SK-N-SH treated with all-trans-retinoic acid at 6 μM for 48 hours (cell line): ENCODE measurements at regions not wholly inside any gene's neighbourhood (a gene's known extent, or its start where the extent isn't known, plus 50 kb on each side); places are given as distances from the start of the nearest gene placed in this dataset.

Experiments used
- ATAC-seq: fragments of 200-7000 bp; cut with Tn5 transposase; 3 replicates; pipeline ENCODE4 v1.9.1; 2020; ENCODE audit warnings: mild to moderate bottlenecking, moderate library complexity
- ARNTL ChIP-seq: fragments of 450-650 bp; formaldehyde crosslinking; IDR thresholded peaks from 2 replicates; pipeline ENCODE4 v1.5.0; 2020; ENCODE audit warnings: low read depth, mild to moderate bottlenecking, moderate library complexity, borderline replicate concordance
- BACH2 ChIP-seq: fragments of 250-450 bp; sonication (Bioruptor Pico); IDR thresholded peaks from 2 replicates; pipeline ENCODE4 v1.9.0; 2021; ENCODE audit warnings: mild to moderate bottlenecking, borderline replicate concordance
- CSDC2 ChIP-seq: fragments of 250-450 bp; sonication (Bioruptor Pico); IDR thresholded peaks from 2 replicates; pipeline ENCODE4 v1.5.0; 2020; ENCODE audit warnings: mild to moderate bottlenecking, moderate library complexity
- ESRRG ChIP-seq: fragments of 250-450 bp; sonication (Bioruptor Pico); IDR thresholded peaks from 2 replicates; pipeline ENCODE4 v1.6.1; 2021; ENCODE audit warnings: mild to moderate bottlenecking
- GLIS3 ChIP-seq: fragments of 250-450 bp; sonication (Bioruptor Pico); IDR thresholded peaks from 2 replicates; pipeline ENCODE4 v1.5.0; 2020; ENCODE audit warnings: mild to moderate bottlenecking, moderate library complexity
- ISL1 ChIP-seq: fragments of 250-450 bp; sonication (Bioruptor Pico); IDR thresholded peaks from 2 replicates; pipeline ENCODE4 v2.1.2; 2022; ENCODE audit warnings: mild to moderate bottlenecking, moderate library complexity
- OSR1 ChIP-seq: fragments of 250-450 bp; sonication (Bioruptor Pico); IDR thresholded peaks from 2 replicates; pipeline ENCODE4 v1.8.0; 2022; ENCODE audit warnings: moderate library complexity, mild to moderate bottlenecking, inconsistent platforms
- PPARA ChIP-seq: fragments of 250-450 bp; sonication (Bioruptor Pico); IDR thresholded peaks from 2 replicates; pipeline ENCODE4 v1.5.0; 2020; ENCODE audit warnings: mild to moderate bottlenecking, borderline replicate concordance
- RARB ChIP-seq: fragments of 250-450 bp; sonication (Bioruptor Pico); IDR thresholded peaks from 2 replicates; pipeline ENCODE4 v1.8.0; 2021; ENCODE audit warnings: mild to moderate bottlenecking, moderate library complexity
- SNAI2 ChIP-seq: fragments of 250-450 bp; sonication (Bioruptor Pico); IDR thresholded peaks from 2 replicates; pipeline ENCODE4 v1.5.0; 2020; ENCODE audit warnings: mild to moderate bottlenecking, moderate library complexity
- TCF4 ChIP-seq: fragments of 250-450 bp; sonication (Bioruptor Pico); IDR thresholded peaks from 2 replicates; pipeline ENCODE4 v1.8.0; 2021; ENCODE audit warnings: mild to moderate bottlenecking, moderate library complexity, borderline replicate concordance
- TOX ChIP-seq: fragments of 250-450 bp; sonication (Bioruptor Pico); IDR thresholded peaks from 2 replicates; pipeline ENCODE4 v1.8.0; 2021; ENCODE audit warnings: mild to moderate bottlenecking, moderate library complexity, borderline replicate concordance
- TSHZ2 ChIP-seq: fragments of 250-450 bp; sonication (Bioruptor Pico); IDR thresholded peaks from 2 replicates; pipeline ENCODE4 v1.5.0; 2020; ENCODE audit warnings: mild to moderate bottlenecking, moderate library complexity
- ZC3H10 ChIP-seq: fragments of 250-450 bp; sonication (Bioruptor Pico); IDR thresholded peaks from 2 replicates; pipeline ENCODE4 v1.5.1; 2021; ENCODE audit warnings: mild to moderate bottlenecking, moderate library complexity
- ZFP3 ChIP-seq: fragments of 250-450 bp; sonication (Bioruptor Pico); IDR thresholded peaks from 2 replicates; pipeline ENCODE4 v1.5.0; 2020; ENCODE audit warnings: mild to moderate bottlenecking, moderate library complexity
- ZFP30 ChIP-seq: fragments of 450-650 bp; formaldehyde crosslinking; IDR thresholded peaks from 2 replicates; pipeline ENCODE4 v1.5.0; 2022; ENCODE audit warnings: mild to moderate bottlenecking, moderate library complexity
- ZNF565 ChIP-seq: fragments of 450-650 bp; formaldehyde crosslinking; conservative IDR thresholded peaks from 2 replicates; pipeline ENCODE4 v1.5.0; 2020; ENCODE audit warnings: low read depth, mild to moderate bottlenecking, moderate library complexity
- ZNF70 ChIP-seq: fragments of 450-650 bp; formaldehyde crosslinking; IDR thresholded peaks from 2 replicates; pipeline ENCODE4 v1.5.0; 2020; ENCODE audit warnings: mild to moderate bottlenecking, moderate library complexity
- ZNF8 ChIP-seq: fragments of 450-650 bp; formaldehyde crosslinking; IDR thresholded peaks from 2 replicates; pipeline ENCODE4 v1.5.0; 2020; ENCODE audit warnings: mild to moderate bottlenecking, moderate library complexity
- TF ChIP-seq, protein P1 (sequence below): fragments of 250-450 bp; sonication (Bioruptor Pico); IDR thresholded peaks from 2 replicates; pipeline ENCODE4 v1.5.1; 2020; ENCODE audit warnings: low read depth, mild to moderate bottlenecking, moderate library complexity
- TF ChIP-seq, protein P2 (sequence below): fragments of 250-450 bp; sonication (Bioruptor Pico); IDR thresholded peaks from 2 replicates; pipeline ENCODE4 v1.8.0; 2020; ENCODE audit warnings: mild to moderate bottlenecking, moderate library complexity, borderline replicate concordance
- TF ChIP-seq, protein P3 (sequence below): fragments of 250-450 bp; sonication (Bioruptor Pico); IDR thresholded peaks from 2 replicates; pipeline ENCODE4 v1.8.0; 2021; ENCODE audit warnings: low read depth, mild to moderate bottlenecking, moderate library complexity, borderline replicate concordance
- TF ChIP-seq, protein P4 (sequence below): fragments of 250-450 bp; sonication (Bioruptor Pico); IDR thresholded peaks from 2 replicates; pipeline ENCODE4 v1.5.1; 2021; ENCODE audit warnings: mild to moderate bottlenecking, moderate library complexity

DNA sequence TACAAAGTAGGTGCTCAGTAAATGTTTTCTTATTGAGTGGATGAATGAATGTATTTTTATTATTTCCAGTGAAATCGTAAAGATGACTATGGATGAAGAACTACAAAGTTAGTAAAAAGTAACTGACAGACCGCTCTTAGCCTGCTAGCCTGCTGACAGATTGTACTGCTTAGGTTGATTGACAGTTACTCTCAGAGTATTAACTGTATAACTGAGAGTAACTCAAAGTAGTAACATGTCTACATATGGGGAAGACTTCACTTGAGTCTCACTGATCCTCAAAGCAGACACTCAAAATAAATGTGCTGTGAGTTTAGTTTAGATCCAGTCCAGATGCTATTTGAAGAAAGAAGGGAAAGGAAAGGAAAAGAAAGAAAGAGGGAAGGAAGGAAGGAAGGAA lies 272.3 kb upstream of the AMIGO2 start (continued):
- TF ChIP-seq TOX (CRISPR knock-in tag) (no peak), ISL1 (no peak), ZFP30 (CRISPR knock-in tag) (no peak)

GRCh38 chr12:47351526-47351925 lies 271.8 kb upstream of the AMIGO2 start:
- no peak for ATAC-seq
- TF ChIP-seq, protein P1, sequence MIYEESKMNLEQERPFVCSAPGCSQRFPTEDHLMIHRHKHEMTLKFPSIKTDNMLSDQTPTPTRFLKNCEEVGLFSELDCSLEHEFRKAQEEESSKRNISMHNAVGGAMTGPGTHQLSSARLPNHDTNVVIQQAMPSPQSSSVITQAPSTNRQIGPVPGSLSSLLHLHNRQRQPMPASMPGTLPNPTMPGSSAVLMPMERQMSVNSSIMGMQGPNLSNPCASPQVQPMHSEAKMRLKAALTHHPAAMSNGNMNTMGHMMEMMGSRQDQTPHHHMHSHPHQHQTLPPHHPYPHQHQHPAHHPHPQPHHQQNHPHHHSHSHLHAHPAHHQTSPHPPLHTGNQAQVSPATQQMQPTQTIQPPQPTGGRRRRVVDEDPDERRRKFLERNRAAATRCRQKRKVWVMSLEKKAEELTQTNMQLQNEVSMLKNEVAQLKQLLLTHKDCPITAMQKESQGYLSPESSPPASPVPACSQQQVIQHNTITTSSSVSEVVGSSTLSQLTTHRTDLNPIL (CRISPR knock-in tag), result no peak
- TF ChIP-seq TSHZ2 (CRISPR knock-in tag) (no peak), ARNTL (CRISPR knock-in tag) (no peak), ZC3H10 (CRISPR knock-in tag) (no peak), ZNF70 (CRISPR knock-in tag) (no peak), ISL1 (no peak), OSR1 (CRISPR knock-in tag) (no peak), ZNF8 (CRISPR knock-in tag) (no peak), GLIS3 (CRISPR knock-in tag) (no peak), ZNF565 (CRISPR knock-in tag) (no peak), ZFP3 (CRISPR knock-in tag) (no peak), BACH2 (CRISPR knock-in tag) (no peak)
- TF ChIP-seq, protein P2, sequence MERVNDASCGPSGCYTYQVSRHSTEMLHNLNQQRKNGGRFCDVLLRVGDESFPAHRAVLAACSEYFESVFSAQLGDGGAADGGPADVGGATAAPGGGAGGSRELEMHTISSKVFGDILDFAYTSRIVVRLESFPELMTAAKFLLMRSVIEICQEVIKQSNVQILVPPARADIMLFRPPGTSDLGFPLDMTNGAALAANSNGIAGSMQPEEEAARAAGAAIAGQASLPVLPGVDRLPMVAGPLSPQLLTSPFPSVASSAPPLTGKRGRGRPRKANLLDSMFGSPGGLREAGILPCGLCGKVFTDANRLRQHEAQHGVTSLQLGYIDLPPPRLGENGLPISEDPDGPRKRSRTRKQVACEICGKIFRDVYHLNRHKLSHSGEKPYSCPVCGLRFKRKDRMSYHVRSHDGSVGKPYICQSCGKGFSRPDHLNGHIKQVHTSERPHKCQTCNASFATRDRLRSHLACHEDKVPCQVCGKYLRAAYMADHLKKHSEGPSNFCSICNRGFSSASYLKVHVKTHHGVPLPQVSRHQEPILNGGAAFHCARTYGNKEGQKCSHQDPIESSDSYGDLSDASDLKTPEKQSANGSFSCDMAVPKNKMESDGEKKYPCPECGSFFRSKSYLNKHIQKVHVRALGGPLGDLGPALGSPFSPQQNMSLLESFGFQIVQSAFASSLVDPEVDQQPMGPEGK (CRISPR knock-in tag), result no peak
- TF ChIP-seq, protein P3, sequence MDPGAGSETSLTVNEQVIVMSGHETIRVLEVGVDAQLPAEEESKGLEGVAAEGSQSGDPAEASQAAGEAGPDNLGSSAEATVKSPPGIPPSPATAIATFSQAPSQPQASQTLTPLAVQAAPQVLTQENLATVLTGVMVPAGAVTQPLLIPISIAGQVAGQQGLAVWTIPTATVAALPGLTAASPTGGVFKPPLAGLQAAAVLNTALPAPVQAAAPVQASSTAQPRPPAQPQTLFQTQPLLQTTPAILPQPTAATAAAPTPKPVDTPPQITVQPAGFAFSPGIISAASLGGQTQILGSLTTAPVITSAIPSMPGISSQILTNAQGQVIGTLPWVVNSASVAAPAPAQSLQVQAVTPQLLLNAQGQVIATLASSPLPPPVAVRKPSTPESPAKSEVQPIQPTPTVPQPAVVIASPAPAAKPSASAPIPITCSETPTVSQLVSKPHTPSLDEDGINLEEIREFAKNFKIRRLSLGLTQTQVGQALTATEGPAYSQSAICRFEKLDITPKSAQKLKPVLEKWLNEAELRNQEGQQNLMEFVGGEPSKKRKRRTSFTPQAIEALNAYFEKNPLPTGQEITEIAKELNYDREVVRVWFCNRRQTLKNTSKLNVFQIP (CRISPR knock-in tag), result no peak

DNA sequence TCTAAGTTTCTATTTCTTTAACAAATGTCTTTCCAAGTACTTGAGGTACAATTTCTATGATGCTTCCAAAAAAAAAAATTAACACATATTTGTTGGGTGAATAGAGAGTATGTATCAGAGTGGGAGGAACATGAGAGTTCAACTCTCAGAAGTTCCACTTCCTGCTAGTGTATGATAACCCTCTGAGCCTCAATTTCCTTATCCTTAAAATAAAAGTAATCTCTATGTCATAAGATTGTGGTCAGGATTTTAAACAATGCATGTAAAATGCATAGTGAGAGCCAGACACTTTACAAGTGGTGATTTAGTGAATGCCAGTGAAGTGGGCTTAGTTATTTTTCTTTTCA lies 270.3 kb upstream of the AMIGO2 start:
- no peak for ATAC-seq
- TF ChIP-seq, protein P4, sequence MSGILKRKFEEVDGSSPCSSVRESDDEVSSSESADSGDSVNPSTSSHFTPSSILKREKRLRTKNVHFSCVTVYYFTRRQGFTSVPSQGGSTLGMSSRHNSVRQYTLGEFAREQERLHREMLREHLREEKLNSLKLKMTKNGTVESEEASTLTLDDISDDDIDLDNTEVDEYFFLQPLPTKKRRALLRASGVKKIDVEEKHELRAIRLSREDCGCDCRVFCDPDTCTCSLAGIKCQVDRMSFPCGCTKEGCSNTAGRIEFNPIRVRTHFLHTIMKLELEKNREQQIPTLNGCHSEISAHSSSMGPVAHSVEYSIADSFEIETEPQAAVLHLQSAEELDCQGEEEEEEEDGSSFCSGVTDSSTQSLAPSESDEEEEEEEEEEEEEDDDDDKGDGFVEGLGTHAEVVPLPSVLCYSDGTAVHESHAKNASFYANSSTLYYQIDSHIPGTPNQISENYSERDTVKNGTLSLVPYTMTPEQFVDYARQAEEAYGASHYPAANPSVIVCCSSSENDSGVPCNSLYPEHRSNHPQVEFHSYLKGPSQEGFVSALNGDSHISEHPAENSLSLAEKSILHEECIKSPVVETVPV (CRISPR knock-in tag), result no peak
- TF ChIP-seq ISL1 (no peak), ARNTL (CRISPR knock-in tag) (no peak), OSR1 (CRISPR knock-in tag) (no peak), ZFP3 (CRISPR knock-in tag) (no peak), ZNF8 (CRISPR knock-in tag) (no peak), PPARA (CRISPR knock-in tag) (no peak)

GRCh38 chr12:47349137-47350061 lies 269.6 kb upstream of the AMIGO2 start:
- ATAC-seq, result no peak
- no peak for TF ChIP-seq ZFP3 (CRISPR knock-in tag)
- no peak for TF ChIP-seq BACH2 (CRISPR knock-in tag)
- TF ChIP-seq, protein P1 (CRISPR knock-in tag), result no peak
- no peak for TF ChIP-seq RARB (CRISPR knock-in tag)
- TF ChIP-seq ISL1, result no peak
- TF ChIP-seq CSDC2 (CRISPR knock-in tag), result no peak
- no peak for TF ChIP-seq SNAI2 (CRISPR knock-in tag)
- no peak for TF ChIP-seq ZNF70 (CRISPR knock-in tag)
- no peak for TF ChIP-seq GLIS3 (CRISPR knock-in tag)
- no peak for TF ChIP-seq ZNF565 (CRISPR knock-in tag)
- no peak for TF ChIP-seq PPARA (CRISPR knock-in tag)
- TF ChIP-seq TCF4 (CRISPR knock-in tag), result no peak
- TF ChIP-seq ESRRG (CRISPR knock-in tag), result no peak
